HG03460 (cell line): ENCODE measurements at regions not wholly inside any gene's neighbourhood (a gene's known extent, or its start where the extent isn't known, plus 50 kb on each side); places are given as distances from the start of the nearest gene placed in this dataset.

Source experiments
- ATAC-seq: cut with Tn5 transposase; IDR thresholded peaks from one replicate; pipeline ENCODE4 v1.9.1; 2021; ENCODE audit not compliant: unreplicated experiment

GRCh38 chr5:68475476-68475983 is 260.0 kb downstream of the PIK3R1 start:
- no peak for ATAC-seq

DNA sequence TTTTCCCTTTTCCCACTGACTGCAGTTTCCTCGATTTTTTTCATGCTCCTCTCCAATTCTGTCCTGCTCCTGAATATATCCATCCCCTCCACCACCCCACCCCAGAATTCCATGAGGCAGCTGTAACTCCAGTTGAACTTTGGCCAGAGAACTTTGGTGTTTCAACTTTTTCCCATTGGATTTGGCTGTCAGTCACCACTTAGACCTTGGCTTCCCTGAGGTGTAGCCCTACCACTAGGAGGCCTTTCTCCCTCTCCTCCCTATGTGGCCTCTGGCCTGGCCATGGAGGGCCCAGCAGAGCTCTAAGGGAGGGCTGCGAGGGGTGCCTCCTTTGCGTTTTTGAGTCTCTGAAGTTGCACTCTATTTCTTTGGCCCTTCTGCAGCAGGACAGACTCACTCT is 261.3 kb downstream of the PIK3R1 start:
- ATAC-seq: no peak

DNA sequence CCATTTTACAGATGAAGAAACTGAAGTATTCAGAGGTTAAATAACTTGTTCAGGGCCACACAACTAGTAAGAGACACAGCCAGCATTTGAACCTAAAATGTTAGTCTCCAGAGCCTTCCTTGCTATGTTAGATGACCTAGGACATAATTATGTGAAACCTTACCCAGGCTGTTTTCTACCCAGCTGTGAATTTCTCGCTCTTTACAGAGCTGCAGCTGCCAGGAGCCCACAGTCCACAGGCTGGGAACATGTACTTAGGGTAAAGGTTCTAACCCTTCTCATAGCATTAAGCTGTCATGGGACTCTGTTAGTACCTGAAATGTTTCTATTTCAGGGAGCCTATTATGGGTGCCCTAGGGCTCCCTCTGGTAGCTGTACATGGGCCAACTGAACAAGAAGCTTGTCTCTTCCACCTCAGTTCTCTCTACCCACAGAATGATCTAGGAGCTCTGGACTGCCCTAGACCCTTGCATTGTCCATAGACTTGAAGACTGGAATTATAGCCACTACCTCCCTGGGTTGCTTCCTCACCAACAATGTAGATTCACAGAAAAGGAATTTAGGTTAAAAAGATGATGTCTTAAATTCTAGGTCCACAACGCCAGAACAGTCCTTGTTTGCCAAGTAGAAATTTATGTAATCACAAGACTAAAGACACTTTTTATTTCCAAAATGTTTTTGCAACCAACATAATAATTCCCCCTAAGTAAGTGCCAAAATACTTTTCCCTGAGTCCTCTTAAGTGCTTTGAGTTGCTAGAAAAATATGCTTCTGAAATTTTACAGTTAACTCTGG is 262.9 kb downstream of the PIK3R1 start:
- ATAC-seq: no peak

DNA sequence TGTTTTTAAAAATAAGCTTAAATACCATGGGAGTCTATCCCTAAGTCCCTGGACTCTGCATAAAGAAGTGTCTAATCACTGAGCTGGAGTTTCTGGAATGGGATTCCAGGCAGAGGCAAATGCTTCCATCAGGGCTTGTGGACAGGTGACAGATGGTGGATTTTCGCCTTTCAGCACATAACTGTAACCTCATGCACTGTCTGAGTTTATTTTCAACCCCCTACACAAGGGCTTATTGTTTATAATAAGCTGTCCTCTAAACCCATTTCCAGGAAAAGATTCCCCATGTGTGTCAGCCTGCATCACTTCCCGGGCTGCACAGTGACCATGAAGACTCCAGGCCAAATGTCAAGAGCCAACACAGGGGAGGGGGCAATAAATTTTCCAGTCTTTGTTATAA is 264.0 kb downstream of the PIK3R1 start:
- no peak for ATAC-seq

DNA sequence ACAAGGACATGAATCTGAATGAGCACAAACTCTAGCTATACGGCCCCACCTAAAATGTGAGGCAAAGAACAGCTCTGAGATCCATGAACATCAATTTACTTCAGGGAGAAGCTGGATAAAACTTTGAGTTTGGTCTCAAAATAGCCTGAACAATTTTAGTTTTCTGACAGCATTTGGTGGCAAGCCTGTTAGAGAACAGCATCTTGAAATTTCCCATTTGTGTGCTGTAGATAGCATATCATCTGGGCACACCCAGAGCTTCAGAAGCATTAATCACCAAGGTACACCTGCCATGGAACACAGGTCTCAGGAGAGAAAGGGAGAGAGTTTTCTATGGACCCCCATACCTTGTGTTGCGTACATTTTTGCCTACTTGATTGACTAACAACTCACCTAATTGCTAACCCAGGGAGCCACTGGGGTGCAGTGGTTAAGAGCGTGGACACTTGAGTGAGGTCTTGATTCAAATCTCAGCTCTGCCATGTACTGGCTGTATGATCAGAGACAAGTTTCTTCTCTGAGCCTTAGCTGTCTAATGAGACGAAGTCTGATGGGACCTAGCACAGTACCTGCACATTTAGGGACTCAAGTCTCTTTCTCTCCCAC is 264.9 kb downstream of the PIK3R1 start:
- ATAC-seq: no peak

DNA sequence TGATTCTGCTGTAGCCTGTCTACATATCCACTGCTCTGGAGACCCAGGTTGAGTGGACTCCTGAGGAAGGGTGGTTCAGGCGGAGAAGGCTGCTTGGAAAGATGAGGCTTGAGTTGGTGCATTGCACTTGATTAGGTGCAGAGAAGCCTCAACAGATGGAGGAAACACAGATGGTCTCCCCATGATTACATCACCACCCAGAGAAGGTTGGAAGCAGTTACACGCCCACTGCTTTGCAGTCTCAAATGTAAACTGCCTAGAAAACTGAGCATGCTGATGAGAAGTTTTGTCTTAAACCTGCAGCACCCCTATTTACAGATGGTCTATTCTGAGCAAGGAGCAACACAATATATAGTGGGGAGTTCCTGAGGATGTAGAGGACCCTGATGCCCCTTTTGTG is 266.6 kb downstream of the PIK3R1 start:
- no peak for ATAC-seq

- ATAC-seq: no peak
Measured at GRCh38 chr5:68484307-68485068, 268.9 kb downstream of the PIK3R1 start.

GRCh38 chr5:68489556-68489955 is 274.0 kb downstream of the PIK3R1 start:
- no peak for ATAC-seq

GRCh38 chr5:68490406-68490805 is 274.9 kb downstream of the PIK3R1 start:
- no peak for ATAC-seq

DNA sequence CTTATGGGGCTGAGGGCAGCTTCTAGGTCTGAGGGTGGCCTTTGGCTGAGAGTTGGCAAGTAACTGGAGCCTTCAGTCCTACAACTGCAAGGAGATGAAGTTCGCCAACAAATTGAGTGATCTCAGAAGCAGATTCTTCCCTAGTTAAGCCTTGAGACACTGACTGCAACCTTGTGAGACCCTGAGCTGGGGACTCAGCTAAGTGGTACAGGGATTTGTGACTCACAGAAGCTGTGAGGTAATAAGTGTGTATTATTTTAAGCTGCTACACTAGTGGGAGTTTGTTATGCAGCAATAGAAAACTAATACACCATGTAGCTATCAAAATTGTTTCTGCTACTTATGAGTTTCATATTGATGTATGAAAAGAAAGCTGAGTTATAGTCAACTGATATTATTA is 279.2 kb downstream of the PIK3R1 start:
- no peak for ATAC-seq

- ATAC-seq: no peak
Measured at GRCh38 chr5:68499987-68500386, 284.4 kb downstream of the PIK3R1 start.

DNA sequence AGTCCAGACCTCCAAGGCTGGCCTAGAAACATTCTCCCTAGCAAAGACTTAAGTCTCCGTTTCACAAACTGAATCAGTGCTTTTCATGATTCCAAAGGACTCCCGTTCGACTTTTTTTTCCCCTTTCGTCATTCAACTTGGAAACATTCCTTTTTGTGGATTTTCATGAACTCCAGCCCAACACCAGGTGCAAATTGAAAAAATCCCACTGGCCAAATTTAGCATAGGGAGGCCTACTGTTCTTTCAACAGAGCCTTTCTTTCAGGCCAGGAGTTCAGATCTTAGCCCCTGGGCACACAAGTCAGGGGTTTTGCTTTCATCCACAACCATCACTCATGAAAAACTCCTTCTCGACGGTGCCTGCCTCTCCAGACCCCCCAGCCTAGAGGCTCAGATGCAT is 285.3 kb downstream of the PIK3R1 start:
- no peak for ATAC-seq

DNA sequence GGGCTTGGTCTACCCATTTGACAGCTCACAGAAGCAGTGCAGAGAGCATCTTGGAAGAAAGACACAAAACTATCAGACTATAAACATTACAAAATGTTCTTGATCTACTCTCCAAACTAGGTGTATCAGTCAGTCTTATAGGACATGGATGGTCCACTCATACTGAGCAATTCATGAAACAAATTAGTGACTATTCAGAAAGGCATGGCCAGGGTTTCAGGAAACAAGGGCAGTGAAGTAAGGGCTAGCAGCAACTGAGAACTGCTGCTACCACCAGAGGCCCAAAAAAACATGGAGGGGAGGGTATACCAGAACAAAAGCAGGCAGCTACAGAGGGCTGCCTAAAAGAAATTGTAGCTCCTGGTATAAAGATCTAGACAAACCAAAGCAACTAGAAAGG is 287.0 kb downstream of the PIK3R1 start:
- no peak for ATAC-seq

GRCh38 chr5:68504306-68504705 is 288.8 kb downstream of the PIK3R1 start:
- no peak for ATAC-seq

DNA sequence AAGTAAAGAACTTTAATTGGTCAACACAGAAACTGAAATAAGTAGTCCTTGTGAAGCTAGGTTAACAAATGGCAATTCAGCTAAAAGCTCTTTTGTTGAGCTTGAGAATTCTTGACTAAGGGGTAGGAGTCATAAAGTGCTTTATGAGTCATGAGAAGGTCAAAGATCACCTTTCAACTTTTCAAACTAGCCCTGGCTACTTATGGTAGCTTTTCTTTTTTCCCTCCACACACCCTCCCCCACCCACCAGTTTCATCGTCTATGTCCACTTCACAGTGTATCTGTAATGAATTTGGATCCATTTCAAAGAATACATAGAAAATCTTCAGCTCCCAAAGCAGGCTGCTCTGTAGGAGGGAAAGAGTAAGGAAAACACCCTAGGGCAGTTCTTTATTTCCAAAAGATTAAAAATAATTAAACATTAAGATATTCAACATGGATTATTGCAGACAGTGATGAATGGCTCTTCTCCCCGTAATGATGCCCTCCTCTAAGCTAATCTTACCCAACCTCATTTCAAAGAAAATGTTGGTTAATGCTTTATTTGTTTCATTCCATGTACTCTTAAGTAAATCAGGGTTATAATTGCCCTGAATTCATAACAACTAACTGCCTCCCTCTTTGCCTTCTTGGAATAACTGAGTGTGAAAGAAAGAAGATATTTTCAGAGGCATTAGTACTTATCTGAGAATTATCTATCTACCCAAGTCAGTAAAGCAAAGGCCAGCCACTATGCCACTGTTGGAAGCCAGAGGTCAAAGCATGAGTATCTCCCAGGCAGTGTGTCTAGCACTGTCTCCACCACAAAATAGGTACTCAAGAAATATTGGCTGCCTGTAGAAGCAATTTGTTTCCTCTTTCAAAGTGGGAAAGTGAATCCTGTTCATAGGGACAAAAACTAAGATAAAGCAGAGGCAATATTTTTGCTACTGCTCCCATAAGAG is 290.6 kb downstream of the PIK3R1 start:
- ATAC-seq: no peak

DNA sequence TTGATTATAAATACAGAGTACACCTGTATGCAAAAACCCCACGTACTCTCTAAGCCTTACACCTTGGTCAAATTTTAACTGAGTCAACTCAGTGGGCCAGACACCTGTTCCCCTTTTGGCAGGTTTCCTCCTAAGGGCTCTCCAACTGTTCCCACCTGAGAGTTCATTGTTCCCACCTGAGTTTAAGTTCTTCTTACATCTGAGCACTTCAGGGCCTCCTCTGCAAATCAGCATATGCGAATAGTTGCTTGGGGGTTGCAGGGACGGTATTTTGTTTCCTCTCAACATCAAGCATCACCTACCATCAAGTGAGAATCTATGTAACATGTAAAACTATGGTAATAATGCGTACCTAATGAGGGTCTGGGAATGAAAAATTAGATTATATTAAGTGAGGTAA is 300.0 kb downstream of the PIK3R1 start:
- ATAC-seq: no peak

DNA sequence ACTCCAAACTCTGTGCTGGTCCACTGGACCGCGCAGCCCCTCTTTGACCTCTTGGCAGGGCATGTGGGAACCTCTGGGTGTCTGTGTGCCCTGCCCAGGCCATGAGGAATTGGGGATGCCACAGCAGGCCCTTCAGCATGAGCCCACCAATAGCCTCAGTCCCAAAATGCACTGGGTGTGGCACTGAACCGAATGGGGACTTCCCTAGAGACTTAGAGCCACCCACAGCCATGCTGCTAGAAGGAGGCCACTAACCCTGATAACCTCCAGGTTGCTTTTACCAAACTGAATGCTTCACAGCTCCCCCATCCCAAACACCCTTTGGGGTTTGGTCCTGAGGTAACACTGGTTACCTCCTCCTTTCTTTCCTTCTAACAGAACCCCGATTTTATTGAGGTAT is 302.7 kb downstream of the PIK3R1 start:
- no peak for ATAC-seq

DNA sequence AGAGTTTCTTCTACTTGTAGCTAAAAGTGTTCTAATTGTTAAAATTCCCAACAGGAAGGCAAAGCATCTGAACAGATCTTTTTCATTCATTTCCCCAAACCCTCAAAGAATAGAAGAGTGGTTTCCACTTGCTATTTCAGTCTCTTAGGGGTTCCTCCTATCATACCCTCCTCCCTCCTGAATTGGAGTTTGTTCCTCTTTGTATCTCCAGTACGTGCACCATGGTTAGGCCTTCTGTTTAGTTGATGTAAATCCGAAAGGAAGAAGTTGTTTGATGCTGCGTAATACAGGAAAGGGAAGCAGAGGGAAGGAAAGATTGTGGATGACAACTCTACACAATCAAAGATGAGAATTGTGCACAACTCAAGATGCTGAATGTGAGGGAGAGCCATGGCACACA is 303.6 kb downstream of the PIK3R1 start:
- no peak for ATAC-seq

GRCh38 chr5:68521776-68522175 is 306.2 kb downstream of the PIK3R1 start:
- no peak for ATAC-seq

GRCh38 chr5:68522863-68523262 is 307.3 kb downstream of the PIK3R1 start:
- no peak for ATAC-seq

DNA sequence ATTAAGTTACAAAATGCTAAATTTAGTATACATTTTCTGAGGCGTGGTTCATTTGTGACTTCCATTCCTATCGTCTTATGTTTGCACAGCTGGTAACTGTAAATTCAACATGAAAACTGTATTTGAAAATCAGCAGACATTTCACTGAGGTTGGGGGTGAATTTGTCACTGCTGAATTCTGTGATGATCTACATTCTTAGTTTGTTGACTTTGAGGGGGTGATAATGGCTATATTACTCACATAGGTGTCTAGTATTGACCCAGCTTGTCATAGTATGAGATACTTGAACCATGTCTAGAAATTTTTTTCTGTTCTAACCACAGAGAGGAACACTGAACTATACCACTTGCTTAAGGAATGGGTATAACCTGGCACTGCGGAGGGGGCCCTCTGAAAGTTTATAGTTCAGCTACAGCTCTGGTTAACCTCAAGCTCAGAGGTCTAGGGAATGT is 313.3 kb downstream of the PIK3R1 start:
- no peak for ATAC-seq
